ENCODE measurements at regions not wholly inside any gene's neighbourhood (a gene's known extent, or its start where the extent isn't known, plus 50 kb on each side); places are given as distances from the start of the nearest gene placed in this dataset.
"Not testable (repeated sequence)": the region's sequence is repeated elsewhere in the genome, so short reads cannot be mapped to it uniquely, and the experiment has no call there.

DNA sequence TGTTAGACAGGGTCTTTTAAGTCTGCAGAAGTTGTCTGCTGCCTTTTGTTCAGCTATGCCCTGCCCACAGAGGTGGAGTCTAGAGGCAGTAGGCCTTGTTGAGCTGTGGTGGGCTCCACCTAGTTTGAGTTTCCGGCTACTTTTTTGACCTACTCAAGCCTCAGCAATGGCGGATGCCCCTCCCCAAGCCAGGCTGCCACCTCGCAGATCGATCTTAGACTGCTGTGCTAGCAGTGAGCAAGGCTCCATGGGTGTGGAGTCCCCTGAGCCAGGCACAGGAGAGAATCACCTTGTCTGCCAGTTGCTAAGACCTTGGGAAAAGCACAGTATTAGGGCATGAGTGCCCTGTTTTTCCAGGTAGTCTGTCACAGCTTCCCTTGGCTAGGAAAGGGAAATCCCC is 664.6 kb upstream of the DPPA4 start:
- DNase-seq (ENCODE audit: low read depth in 2 of 2), result not testable (repeated sequence)

DNA sequence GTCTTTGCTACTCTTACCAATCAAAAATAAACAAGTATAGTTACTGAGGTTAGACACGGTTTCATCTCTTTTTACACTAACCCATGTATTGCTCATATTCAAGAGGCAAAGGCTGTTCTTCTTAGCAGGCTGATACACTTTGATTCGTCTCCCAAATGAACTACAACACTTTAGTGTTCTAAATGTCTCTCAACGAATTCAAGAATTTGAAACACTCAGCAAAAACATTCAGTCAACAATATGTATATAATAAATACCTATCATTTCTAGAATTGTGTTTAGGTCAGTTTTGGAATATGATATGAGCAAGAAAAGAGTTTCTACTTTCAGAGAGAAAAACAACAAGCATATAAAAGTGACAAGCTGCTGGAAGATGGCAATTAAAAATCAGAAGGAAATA is 669.6 kb upstream of the DPPA4 start:
- no peak for DNase-seq (ENCODE audit: low read depth in 2 of 2)

DNA sequence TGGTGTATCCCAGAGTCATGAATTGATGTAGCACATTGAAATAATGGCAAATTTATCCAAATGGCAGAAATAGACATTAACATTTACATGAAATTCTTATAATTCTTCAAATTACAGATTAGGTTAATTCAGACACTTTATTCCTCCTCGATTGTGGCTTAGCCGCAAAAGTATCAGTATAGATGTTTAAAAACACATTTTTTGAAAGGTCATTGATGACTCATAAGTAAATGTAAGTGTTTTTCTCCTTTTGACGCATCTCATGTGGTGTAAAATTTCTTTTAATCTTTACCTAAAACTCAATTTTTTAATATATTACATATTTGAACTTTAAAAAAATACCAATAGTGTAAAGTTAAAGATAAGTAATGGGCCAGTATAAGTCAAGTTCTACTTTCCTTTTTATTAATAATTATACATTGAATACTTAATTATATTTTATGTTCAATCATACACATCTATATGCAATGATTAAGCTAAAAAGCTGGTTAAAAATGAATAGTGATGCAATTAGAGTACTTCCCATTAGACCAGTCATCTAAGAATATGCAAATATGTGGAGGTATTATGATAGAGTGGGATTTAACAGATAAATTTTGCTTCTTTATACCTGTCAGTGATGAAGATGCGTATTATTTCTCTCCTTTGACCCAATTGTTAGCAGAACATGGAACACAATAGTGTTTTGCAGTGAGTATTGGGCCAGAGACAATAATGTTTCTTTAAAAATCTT is 678.1 kb upstream of the DPPA4 start:
- no peak for DNase-seq (ENCODE audit: low read depth in 2 of 2)

DNA sequence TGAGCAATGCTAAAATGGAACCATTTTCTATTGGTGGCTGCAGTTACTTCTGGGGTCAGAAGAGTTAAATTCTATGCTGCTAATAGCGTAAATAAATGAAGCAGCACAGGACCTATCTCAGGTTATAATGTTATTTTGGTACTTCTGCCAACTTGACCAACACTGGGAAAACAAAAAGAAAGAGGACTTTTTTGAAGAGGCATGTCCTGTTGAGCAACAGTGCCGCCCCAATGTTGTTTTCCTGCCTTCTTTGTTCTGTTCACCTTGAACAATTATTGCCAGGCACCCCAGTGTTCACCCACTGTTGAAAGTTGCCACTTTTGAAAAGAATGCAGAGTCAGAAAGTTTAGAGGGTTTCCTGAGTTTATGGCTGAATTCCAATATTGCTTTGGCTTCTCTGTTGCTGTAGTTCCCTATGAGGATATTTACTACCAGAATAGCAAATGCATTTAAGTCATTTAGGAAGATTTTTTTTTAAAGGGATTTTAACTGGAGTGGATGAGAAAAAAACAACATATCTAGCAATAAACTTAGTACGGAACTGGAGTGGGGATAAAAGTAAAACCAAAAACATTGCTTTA is 679.0 kb upstream of the DPPA4 start:
- no peak for DNase-seq (ENCODE audit: low read depth in 2 of 2)

DNA sequence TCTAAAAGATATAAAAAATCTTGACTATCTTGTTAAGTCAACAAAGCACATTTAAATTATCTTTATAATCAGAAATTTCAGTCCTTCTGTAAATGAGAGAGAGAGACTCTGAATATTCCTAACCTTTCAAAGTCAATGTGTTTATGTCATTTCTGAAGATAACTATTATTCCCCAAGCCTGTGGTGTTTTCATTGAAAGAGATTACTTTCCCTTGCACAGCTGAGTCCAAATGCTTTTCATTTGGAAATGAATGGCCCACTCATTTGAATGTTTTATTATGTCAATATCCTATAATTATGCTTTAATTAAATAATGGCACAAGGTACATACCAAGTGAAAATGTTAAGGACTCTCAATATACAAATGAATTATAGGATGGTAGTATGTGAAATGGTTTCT is 680.0 kb upstream of the DPPA4 start:
- no peak for DNase-seq (ENCODE audit: low read depth in 2 of 2)

DNA sequence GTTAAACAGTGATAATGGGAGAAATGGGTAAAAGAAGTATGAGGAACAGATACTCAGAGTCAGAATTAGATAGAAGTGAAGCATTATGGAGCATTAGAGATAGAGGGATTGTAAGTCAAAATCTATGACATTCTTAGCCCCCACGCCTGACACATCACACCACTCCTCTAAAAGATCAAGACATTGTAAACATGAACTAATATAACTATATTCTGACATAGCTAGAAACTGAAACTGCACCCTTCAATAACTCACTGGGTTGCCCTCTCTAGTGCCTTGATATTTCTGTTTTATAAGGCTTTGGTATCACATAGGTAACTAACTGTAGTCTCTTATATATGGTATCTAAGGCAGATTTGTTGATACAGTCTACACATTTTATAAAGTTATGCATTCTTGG is 684.3 kb upstream of the DPPA4 start:
- DNase-seq (ENCODE audit: low read depth in 2 of 2), result no peak

DNA sequence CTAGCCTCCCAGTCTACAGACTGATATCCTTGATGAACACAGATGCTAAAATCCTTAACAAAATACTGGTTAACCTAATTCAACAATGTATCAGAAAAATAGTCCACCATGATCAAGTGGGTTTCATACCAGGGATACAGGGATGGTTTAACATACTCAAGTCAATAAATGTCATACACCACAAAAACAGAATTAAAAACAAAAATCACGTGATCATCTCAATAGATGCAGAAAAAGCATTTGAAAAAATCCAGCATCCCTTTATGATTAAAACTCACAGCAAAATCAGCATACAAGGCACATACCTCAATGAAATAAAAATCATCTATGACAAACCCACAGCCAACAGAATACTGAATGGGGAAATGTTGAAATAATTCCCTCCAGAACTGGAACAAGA is 685.7 kb upstream of the DPPA4 start:
- not testable (repeated sequence) for DNase-seq (ENCODE audit: low read depth in 2 of 2)

DNA sequence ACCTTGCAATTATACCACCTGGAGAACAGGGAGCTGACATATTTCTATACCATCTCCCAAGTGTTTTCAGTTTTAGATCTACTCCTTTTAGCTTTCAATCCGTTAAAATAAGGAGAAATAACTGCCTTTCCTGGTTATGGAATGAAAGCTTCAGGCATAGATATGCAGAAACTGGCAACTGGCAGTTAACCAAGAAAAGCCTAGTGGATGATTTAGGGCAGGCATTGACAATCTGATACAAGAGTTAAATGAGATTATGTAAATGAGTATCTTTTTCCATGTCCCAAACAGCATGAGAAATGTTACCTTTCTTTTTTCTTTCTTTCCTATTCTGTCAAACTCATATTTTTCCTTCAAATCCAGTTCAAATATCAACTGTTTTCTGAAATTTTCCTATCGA is 689.1 kb upstream of the DPPA4 start:
- DNase-seq (ENCODE audit: low read depth in 2 of 2), result no peak

DNA sequence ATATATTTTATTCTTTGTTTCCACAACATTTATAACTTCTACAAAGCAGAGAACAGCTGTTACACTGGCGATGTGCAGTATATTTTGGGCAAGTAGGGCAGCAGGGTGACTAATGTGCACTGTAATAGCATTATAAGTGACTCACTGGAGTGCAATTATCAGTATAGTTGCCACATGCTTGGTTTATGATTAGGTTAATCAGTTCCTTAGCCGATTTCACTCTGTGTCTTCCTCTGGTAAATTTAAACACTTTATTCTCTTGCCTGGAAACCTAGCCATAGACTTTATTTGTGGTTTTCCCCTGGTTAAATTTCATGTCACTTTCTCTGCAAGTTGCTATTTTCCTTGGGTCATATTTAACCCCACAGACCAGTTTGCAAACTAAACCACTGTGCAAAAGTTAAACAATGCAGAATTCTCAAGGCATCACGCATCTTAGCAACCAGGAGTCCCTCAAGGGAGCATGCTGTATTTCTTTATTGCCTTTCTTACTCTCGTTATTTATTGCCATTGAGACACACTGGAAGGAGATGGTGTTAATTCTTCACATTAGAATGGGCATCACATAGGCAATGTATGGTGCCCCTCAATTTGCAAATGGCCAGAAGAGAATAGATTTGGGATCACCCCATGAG is 690.2 kb upstream of the DPPA4 start:
- DNase-seq (ENCODE audit: low read depth in 2 of 2), result no peak

DNA sequence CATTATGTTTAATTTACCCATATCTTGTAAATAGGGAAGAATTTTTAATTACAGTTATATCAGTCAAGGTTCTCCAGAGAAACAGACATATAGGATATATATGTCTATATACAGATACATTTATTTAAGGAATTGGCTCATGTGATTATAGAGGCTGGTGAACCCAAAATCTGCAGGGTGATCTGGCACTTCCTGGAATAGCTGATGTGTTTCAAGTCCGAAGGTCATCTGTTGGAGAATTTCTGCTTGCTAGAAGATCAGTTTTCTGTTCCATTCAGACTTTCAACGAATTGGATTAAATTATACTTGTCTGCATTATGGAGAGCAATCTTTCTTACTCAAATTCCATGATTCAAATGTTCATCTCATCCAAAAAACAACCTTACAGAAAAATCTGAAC is 694.6 kb upstream of the DPPA4 start:
- no peak for DNase-seq (ENCODE audit: low read depth in 2 of 2)

DNA sequence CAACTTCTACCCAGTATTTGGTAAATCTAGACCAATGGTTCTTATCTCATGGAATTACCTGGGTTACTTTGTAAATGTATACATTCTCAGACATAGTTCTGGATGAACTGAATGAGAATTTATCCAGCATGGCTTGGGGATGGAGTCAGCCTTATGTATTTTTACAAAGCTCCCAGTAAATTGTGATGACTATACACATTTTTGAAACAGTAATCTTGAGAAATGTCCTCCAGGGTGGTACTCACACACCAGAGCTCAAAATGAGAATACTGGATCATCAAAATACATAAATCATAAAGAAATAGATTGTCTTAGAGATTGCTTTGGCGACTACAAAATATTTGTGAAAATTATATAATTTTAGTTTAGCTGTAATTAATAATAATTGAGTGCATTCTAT is 722.1 kb upstream of the DPPA4 start:
- DNase-seq (ENCODE audit: low read depth in 2 of 2), result no peak

DNA sequence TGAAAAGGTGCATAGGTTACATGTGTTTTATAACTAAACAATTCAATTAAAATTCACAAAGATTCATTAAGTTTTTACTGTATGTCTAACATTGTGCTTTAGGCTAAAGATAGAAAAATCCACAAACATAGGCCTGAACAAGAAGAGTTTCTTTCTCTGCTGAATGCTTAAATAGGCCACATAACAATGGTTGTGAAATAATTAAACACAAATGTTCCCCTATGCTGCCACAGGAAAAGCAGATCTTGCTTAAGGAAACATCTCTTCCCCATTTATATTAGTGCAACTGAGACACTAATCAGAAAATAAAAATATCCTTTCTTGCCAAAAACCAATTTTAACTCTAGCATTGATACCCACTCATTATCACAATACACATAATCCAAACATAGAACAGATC is 725.4 kb upstream of the DPPA4 start:
- DNase-seq (ENCODE audit: low read depth in 2 of 2), result no peak

DNA sequence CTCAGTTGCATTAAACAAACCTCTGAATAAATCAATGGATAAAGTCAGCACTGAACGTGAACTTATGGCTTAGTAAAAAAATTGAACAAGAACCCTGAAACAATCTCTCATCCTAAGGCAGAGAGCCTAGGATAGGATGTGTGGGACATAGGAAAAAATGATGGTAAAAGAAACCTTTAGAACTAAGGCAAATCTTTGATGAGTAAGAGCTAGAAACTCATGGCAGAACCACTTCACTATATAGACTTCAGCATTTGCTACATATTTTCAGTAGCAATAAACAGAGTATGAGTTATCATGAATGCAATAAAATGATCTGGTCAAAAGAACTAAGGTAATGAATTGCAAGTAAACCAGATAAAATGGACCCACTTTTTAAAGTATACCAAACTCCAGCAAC is 725.8 kb upstream of the DPPA4 start:
- no peak for DNase-seq (ENCODE audit: low read depth in 2 of 2)

DNA sequence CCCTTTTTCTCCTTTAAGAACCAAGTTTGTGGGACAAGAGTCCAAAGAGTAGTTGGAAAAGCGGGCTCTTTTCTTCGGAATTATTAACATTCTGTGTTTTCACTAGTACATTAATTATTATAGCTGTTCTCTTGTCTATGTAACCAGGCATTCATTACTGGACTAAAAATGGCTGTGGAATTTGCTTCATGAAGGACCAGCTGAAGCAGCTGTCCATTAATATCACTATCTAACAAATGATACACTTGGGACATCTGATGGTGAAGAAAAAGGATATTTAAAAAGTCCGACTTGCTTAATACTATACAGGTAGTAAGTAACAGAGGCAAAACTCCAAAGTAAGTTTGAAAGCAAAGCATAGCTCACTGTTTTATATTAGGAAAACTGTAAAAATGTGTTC is 728.9 kb upstream of the DPPA4 start:
- DNase-seq (ENCODE audit: low read depth in 2 of 2), result no peak

DNA sequence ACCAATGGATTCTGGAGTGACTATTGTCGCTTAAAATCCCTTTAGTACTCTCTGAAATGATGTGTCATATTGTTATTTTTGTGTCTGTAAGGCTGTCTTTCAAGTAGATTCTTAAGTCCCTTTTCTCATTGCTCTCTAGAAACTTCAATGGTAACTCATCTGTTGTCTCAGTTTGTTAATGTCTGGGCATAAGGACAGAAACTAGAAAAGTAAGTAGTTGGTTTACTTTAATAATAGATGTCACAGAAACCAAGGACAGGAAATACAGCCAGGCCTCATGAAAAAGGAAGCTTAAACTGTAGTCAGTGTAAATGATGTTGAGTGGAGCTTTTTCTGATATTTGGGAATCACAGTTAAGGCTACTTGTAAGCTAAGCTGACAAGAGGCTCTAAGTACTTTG is 730.2 kb upstream of the DPPA4 start:
- DNase-seq (ENCODE audit: low read depth in 2 of 2), result no peak

DNA sequence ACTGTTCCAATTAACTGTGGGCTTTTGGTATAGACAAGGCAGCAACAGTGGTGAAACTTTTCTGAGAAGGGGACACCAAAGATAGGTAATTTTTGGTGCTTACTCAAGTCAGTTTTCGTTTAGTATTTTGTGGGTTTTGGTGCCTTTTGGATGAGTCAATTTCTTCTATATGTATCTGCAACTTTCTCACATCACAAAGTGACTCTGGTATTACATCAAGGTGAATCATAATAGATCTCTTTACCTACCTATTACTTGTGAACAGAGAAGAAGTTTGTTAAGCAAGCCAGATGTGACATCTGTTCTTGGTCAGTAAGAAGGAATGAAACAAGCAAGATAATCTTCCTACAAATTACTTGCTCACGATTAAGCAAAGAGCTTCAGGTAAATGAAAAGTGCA is 732.4 kb upstream of the DPPA4 start:
- DNase-seq (ENCODE audit: low read depth in 2 of 2), result no peak

DNA sequence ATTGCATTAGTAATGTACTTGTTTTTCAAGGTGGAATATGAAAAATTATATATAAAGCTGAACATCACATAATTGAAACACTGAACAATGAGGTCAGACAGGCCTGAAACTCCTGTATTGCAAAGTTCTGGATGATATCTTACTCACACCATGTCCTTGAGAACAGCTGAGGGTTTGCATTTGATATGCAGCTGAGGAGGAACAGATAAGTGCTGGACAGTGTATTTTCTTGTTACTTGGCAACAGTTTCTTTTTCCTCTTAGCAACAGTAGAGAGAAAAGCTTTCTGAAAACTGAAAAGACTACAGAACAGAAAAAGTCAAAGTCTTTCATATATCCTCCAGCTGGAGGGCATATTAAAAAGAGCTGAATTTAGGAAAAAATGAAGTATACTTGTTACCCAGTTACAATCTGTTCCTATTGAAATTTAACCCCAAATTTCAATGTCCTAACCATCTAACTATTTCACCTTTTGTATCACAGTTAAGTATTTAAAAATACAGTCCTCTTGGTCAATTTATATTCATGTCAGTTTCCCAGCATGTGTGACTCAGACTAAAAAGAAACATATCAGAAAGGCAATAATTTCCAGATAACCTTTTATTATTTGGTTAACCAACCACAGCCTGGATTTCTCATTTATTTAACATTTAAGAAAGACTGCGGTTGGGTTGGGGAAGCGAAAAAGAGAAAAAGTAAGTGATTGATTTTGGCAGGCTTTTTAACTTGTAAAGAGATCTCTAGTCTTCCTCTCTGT is 733.0 kb upstream of the DPPA4 start:
- no peak for DNase-seq (ENCODE audit: low read depth in 2 of 2)

DNA sequence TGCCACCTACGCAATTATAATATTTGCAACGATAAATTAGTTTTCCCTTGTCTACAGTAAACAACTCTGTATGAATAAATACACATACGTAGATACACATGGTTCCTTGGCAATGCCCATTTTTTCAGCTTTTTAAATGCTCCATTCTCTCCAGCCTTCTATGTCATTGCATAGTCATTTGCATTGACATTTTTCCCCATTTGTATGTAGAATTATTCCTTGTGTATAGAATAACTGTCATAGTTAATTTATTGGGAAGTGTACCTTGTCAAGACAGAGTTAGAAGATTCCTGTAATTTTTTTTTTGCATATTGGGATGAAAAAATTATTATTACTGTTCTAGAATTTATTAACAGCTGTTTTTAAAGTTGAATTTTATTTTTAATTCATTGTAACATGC is 736.7 kb upstream of the DPPA4 start:
- no peak for DNase-seq (ENCODE audit: low read depth in 2 of 2)

DNA sequence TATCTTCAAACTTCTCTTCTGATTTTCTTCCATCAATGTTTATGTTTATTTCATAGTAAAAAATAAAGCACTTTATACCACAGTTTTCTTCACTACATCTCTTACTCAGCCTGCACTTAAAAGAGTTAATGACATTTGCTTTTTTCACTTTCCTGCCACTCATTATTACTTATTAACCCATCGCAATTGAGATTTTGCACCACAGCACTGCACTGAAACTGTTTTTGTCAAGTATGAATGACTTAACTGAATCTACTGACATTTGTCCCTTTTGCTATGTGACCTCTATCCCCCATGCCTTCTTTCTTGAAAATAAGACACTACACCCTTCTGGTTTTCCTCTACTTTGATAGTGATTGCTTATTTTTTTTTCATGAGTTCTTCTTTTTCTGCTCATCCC is 739.7 kb upstream of the DPPA4 start:
- no peak for DNase-seq (ENCODE audit: low read depth in 2 of 2)

DNA sequence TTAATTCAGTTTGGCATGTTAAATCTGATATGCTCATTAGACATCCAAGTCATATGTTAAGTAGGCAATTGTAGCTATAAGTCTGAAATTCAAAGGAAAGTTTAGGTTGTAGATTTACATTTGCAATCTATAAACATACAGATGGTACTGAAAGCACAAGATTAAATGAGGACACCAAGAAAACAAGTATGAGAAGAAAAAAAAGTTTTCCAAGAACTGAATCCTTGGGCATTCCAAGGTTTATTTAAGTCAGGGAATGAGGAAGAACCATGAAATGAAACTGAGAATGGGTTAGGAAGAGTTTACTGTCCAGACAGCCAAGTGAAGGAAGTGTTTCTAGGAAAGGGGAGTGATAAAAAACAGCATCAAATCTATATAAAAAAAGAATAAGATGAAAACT is 756.1 kb upstream of the DPPA4 start:
- no peak for DNase-seq (ENCODE audit: low read depth in 2 of 2)

DNA sequence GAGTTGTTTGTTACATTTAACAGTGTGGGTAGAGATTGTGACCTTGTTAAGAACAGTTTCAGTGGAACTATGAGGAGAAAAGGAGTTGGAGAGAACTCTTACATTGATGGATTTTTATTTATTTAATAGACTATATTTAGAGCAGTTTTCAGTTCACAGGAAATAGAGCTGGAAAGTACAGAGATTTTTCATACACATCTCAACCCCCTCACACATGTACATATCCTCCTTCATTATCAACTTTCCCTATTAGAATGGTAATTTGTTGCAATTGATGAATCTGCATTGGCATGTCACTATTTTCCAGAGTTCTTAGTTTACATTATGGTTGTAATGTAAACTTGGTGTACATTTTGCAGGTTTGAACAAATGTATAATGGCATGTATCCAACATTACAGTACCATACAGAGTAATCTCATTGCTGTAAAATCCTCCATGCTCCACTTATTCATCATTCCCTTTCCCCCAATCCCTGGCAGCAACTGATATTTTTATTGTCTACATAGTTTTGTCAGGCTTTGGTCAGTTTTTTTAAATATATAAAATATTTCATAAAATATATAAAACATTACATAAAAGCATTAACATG is 756.6 kb upstream of the DPPA4 start:
- DNase-seq (ENCODE audit: low read depth in 2 of 2), result no peak

DNA sequence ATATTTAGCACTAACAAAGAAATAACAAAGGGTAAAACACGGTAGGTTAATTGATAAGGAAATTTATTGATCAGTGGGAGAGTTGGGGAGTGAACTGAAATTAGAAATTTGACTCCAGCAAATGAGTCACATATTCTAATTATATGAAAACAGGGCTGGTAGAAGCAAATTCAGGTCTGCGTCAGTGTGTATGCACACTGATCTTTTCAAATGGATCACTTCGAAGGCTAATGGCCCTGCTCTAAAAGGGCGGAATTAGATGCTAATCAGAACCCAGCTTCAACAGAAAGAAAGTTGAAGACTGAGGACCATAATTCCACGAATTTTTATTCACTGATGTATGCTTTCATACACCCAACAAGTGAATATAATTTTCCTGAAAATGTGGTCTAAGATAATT is 762.4 kb upstream of the DPPA4 start:
- no peak for DNase-seq (ENCODE audit: low read depth in 2 of 2)
